NB4 (cell line): ENCODE measurements at regions not wholly inside any gene's neighbourhood (a gene's known extent, or its start where the extent isn't known, plus 50 kb on each side); places are given as distances from the start of the nearest gene placed in this dataset.
"Not testable (repeated sequence)": the region's sequence is repeated elsewhere in the genome, so short reads cannot be mapped to it uniquely, and the experiment has no call there.

Source experiments
- TF ChIP-seq, protein P1 (sequence below): IDR thresholded peaks from one replicate; pipeline ENCODE4 v1.5.1; 2012; ENCODE audit warnings: low read depth, low read length
- TF ChIP-seq, protein P2 (sequence below): IDR thresholded peaks from 2 replicates; pipeline ENCODE4 v1.6.1; 2011; ENCODE audit warnings: low read depth, low read length

DNA sequence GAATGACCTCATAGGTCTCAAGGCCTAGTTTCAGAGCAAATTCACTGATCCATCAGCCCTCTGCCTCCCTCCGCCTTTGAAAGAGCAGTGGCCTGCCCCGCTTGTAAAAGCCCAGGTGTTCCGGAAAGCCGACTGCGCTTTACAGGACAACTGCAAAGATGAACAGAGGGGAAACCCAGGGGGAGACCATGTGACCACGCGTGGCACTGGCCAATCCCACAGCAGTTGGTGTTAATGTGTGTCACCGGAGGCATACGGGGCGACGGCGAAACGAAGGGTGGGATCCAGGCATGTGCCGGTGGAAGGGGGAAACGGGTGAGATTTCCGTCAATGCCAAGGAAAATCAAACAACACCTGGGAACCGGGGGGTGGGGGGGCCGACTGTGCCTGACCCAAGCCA lies 684.4 kb upstream of the TPTE start:
- TF ChIP-seq, protein P1, sequence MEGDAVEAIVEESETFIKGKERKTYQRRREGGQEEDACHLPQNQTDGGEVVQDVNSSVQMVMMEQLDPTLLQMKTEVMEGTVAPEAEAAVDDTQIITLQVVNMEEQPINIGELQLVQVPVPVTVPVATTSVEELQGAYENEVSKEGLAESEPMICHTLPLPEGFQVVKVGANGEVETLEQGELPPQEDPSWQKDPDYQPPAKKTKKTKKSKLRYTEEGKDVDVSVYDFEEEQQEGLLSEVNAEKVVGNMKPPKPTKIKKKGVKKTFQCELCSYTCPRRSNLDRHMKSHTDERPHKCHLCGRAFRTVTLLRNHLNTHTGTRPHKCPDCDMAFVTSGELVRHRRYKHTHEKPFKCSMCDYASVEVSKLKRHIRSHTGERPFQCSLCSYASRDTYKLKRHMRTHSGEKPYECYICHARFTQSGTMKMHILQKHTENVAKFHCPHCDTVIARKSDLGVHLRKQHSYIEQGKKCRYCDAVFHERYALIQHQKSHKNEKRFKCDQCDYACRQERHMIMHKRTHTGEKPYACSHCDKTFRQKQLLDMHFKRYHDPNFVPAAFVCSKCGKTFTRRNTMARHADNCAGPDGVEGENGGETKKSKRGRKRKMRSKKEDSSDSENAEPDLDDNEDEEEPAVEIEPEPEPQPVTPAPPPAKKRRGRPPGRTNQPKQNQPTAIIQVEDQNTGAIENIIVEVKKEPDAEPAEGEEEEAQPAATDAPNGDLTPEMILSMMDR: not testable (repeated sequence)
- TF ChIP-seq, protein P2, sequence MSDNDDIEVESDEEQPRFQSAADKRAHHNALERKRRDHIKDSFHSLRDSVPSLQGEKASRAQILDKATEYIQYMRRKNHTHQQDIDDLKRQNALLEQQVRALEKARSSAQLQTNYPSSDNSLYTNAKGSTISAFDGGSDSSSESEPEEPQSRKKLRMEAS: not testable (repeated sequence)
